Calu3 (cell line): ENCODE measurements at regions not wholly inside any gene's neighbourhood (a gene's known extent, or its start where the extent isn't known, plus 50 kb on each side); places are given as distances from the start of the nearest gene placed in this dataset.

Experiments
- BruUV-seq: library from RNA; stranded (reverse); fragments of 400-500 nt; replicated peaks from 2 replicates; lab custom pipeline; 2021; lab: Mats Ljungman, UMichigan
- CTCF ChIA-PET: fragments of 300-600 bp; sonication (Branson Sonifier 250); formaldehyde crosslinking; loops from one replicate; lab custom pipeline; 2022; ENCODE audit warnings: antibody characterized with exemption; lab: Charles Lee
- DNase-seq: peaks from one replicate; pipeline ENCODE4 v3.0.0; 2022
- H3K27ac Mint-ChIP-seq: one replicate; pipeline ENCODE4 v1.8.0; 2022; ENCODE audit warnings: mixed read lengths; ENCODE audit not compliant: unreplicated experiment
- H3K27me3 Mint-ChIP-seq: one replicate; pipeline ENCODE4 v1.8.0; 2022; ENCODE audit warnings: mixed read lengths; ENCODE audit not compliant: unreplicated experiment
- H3K36me3 Mint-ChIP-seq: one replicate; pipeline ENCODE4 v1.8.0; 2022; ENCODE audit warnings: mild to moderate bottlenecking, moderate library complexity, mixed read lengths; ENCODE audit not compliant: insufficient read depth, unreplicated experiment
- H3K4me1 Mint-ChIP-seq: one replicate; pipeline ENCODE4 v1.8.0; 2022; ENCODE audit warnings: mild to moderate bottlenecking, low read depth, mixed read lengths; ENCODE audit not compliant: unreplicated experiment
- H3K4me3 Mint-ChIP-seq: one replicate; pipeline ENCODE4 v1.8.0; 2022; ENCODE audit warnings: mild to moderate bottlenecking, low read depth, moderate library complexity, mixed read lengths; ENCODE audit not compliant: unreplicated experiment
- H3K9me3 Mint-ChIP-seq: one replicate; pipeline ENCODE4 v1.8.0; 2022; ENCODE audit warnings: low read depth, mixed read lengths; ENCODE audit not compliant: unreplicated experiment
- CTCF ChIP-seq: fragments of 200-600 bp; IDR thresholded peaks from one replicate; pipeline ENCODE4 v1.8.0; 2022; ENCODE audit warnings: antibody characterized with exemption; ENCODE audit not compliant: unreplicated experiment
- intact Hi-C: fragments of 100-400 bp; cut with micrococcal nuclease; formaldehyde crosslinking; loops from one replicate; pipeline ENCODE4 v1.10.0; 2022; ENCODE audit not compliant: unreplicated experiment

- H3K27me3 Mint-ChIP-seq: no peaks in the 10 kb centered on the region
- BruUV-seq: no TSS peak
- CTCF ChIA-PET: no interaction called here
- peaks cover 2% of the 10 kb centered on the region for H3K9me3 Mint-ChIP-seq
- no peak overlapping the region for H3K27ac Mint-ChIP-seq
- intact Hi-C loops: no loop called here
- H3K36me3 Mint-ChIP-seq: no peaks in the 10 kb centered on the region
- H3K4me1 Mint-ChIP-seq: no peaks in the 10 kb centered on the region
- no peak for DNase-seq
- no peak overlapping the region for H3K4me3 Mint-ChIP-seq
- TF ChIP-seq CTCF: no peak
Observed at GRCh38 chr14:43359317-43359716, 1147.8 kb downstream of the FSCB start.

GRCh38 chr14:43356979-43357545 lies 1150.0 kb downstream of the FSCB start:
- H3K4me3 Mint-ChIP-seq: no peak overlapping the region
- TF ChIP-seq CTCF: no peak
- intact Hi-C loops: no loop called here
- H3K27me3 Mint-ChIP-seq: no peaks in the 10 kb centered on the region
- DNase-seq: no peak
- peaks cover 2% of the 10 kb centered on the region for H3K9me3 Mint-ChIP-seq
- H3K36me3 Mint-ChIP-seq: no peaks in the 10 kb centered on the region
- H3K4me1 Mint-ChIP-seq: no peaks in the 10 kb centered on the region
- no TSS peak for BruUV-seq
- no peak overlapping the region for H3K27ac Mint-ChIP-seq
- CTCF ChIA-PET: no interaction called here

- Mint-ChIP-seq H3K4me3 (no peak overlapping the region), H3K36me3 (no peaks in the 10 kb centered on the region), H3K27ac (no peak overlapping the region), H3K27me3 (no peaks in the 10 kb centered on the region), H3K9me3 (peaks cover 2% of the 10 kb centered on the region), H3K4me1 (no peaks in the 10 kb centered on the region)
- no TSS peak for BruUV-seq
- TF ChIP-seq CTCF: no peak
- DNase-seq: no peak
- CTCF ChIA-PET: no interaction called here
- intact Hi-C loops: no loop called here
Observed at GRCh38 chr14:43356382-43356781, 1150.7 kb downstream of the FSCB start.

GRCh38 chr14:43341921-43342320 lies 1165.2 kb downstream of the FSCB start:
- Mint-ChIP-seq H3K27ac (no peak overlapping the region), H3K4me3 (no peak overlapping the region), H3K9me3 (peaks cover 19% of the 10 kb centered on the region), H3K4me1 (no peaks in the 10 kb centered on the region), H3K36me3 (no peaks in the 10 kb centered on the region), H3K27me3 (no peaks in the 10 kb centered on the region)
- intact Hi-C loops: no loop called here
- TF ChIP-seq CTCF: no peak
- no TSS peak for BruUV-seq
- DNase-seq: no peak
- CTCF ChIA-PET: no interaction called here
